NCI-H187 (cell line): ENCODE measurements at regions not wholly inside any gene's neighbourhood (a gene's known extent, or its start where the extent isn't known, plus 50 kb on each side); places are given as distances from the start of the nearest gene placed in this dataset.

Experiments
- DNase-seq, 2 experiments: peaks; one replicate each; lab custom pipeline; 2025; lab: John Stamatoyannopoulos, UW

DNA sequence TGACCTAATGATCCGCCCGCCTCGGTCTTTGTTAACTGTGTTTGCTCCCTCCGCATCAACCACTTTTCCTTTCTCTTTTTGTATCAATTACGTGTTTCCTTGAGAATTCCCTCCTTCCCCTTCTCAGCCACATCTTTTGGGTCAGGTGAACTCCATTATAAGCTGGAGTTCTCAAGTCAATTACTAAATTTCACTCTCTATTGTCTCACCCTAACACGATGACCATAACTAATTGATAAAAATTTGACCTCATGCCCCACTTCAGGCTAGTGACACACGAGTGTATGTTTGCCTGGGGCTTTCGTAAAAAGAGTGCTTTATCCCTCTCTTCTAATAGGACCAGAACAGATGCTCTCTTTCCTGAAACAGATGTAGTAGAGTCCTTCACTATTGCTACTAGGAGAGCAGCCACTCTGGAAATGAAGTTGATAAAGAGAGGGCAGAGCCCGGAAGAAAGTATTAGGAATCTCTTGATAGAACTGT is 403.6 kb upstream of the ANXA10 start:
- no peak for DNase-seq

DNA sequence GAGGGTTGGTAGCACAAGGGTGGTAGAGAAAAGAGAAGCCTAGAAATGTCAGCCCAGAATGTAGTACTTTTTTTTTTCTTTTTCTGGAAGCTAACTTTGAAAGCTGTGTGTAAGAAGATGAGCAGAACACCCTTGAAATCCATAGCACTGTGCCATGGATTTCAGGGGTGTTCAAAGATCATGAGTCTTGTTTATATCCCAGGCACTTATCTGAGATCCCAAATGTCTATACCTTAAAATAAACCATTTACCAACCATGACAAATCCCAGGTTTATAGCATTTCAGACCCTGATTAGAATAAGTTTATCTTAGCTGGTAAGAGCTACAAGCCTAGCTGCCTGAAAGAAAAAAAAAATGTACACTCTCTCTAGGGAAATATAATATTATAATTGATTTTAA is 389.9 kb upstream of the ANXA10 start:
- DNase-seq, result no peak

DNA sequence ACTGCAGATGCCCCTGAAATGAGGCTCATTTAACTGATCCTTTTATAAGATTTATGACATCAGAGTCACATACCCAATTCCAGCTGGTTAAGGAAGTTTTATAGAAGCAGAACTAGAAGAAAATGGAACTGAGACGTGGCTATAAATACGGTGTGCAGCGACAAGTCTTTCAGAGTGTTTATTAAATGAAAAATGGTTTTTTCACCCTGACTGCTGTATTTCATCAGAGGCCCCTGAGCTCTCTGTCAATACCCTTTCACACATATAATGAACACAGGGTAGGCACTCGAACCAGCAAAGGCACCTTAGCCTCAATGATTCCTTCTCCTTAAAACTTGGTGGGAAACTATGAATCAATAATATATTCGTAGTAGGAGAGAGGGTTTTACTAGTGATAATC is 380.8 kb upstream of the ANXA10 start:
- DNase-seq, result no peak

DNA sequence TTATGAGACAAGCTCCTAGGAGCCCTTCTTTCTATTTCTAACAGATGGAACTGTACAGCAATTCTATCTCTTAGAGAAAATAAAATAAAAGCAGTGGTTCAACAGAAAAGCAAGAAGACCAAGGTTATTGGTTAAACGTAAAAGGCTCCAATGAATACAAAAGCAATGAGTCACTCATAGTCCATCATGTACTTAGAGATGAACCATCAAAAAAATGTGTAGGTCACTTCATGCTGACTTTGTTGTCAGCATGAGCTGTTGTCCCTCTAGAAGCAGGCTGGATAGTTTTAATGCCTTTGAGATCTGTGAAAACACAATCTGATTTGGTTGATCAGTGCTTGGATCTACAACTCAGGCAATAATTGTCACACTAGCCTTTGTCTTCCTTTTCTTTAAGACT is 378.6 kb upstream of the ANXA10 start:
- no peak for DNase-seq

DNA sequence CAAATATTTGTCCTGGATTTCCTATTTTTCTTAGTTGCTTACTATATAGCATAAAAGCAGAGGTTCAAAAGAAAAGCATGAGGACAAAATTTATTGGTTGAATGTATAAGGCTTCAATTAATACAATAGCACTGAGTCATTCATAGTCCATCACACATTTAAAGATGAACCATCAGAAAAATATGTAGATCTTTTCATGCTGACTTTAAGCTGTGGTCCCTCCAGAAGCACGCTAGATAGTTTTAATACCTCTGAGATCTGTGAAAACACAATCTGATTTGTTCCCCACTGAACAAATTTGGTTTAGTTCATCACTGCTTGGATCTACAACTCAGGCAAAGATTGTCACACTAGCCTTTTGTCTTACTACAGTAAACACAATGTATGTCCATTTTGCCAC is 377.2 kb upstream of the ANXA10 start:
- DNase-seq, result no peak

DNA sequence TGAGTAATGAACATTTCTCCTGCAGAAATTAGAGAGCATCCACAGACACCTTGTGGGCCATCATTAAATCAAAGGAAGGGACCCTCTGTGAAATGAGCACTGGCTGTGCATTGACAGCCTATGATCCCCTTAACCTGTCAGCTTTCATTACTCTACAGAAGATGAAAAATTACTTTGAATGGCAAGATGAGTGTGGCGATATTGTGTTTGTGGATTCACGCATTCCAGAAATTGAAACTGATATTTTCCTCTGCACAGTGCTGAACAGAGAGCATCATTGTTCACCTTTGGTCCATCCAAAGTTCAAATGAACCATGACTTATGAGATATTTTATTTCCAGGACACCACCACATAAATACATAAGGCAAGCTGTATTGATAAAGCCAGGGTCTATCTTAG is 374.8 kb upstream of the ANXA10 start:
- no peak for DNase-seq

DNA sequence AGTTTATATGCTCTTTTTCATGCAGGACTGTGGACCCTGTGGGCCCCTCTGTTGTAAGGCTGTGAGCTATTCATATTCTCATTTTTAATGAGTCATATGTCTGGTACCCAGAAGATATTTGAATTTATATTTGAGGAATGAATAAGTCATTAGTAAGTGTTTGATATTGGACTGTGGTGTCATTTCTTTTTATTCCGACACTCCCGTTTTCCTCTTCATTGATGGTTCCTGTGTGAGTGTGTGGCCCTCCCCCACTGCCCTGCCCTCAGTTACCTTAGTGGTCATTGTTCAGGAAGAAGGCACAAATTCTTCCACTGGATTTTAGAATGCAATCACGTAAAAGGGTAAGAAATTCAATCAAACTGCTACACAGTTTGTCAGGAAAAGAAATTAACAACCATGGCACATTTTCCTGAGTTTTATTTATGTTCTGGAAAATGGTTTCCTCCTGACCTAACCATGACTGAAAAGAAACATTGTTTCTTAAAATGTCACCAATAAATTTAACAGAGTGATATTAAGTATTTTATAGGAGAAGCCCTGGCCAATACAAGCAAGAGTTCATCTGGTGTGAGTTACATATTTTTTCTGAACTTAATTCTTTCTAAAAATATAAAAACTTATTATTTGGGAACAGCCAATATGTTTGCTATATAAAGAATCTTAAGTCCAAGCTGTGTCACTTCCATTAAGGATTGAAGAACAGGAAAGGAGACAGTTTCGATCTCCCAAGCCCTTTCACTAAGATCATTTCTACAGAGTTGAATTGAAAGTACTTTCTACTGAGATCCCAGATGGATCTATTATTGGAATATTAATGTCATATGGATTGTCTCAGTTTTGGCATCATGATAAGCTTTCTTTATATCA is 370.5 kb upstream of the ANXA10 start:
- DNase-seq, result no peak

DNA sequence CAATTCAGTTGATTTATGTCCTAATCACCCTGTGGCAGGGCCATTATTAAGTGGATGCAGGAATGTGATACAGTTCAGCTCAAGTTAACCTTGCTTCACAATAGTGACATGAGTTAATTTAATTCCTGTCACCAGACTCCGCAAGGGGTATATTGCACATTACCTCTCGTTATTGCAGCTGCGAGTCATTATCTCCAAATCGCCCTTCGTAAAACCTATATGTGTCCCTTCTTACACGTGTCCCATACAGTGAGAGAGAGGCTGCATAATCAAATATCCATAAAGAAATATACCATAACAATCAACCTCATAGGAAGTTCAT is 369.9 kb upstream of the ANXA10 start:
- DNase-seq, result no peak

DNA sequence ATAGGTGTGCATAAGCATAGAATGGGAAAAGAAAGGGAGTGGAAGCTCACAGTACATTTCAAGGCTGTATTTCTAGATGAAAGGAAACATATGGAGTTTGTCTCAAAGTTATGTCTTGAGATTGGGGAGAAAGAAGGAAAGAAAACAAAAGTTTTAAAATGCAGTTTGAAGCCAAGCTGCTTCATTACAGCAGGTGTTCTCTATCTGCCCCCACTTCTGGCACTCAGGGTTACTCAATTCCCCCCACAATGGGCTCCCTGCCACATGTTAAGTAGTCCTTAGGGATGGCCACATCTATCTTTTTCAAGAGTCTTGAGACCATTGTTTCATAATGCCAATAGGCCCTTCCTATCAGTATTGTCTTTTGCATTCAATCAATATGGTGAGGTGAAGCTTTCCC is 367.4 kb upstream of the ANXA10 start:
- DNase-seq, result no peak

DNA sequence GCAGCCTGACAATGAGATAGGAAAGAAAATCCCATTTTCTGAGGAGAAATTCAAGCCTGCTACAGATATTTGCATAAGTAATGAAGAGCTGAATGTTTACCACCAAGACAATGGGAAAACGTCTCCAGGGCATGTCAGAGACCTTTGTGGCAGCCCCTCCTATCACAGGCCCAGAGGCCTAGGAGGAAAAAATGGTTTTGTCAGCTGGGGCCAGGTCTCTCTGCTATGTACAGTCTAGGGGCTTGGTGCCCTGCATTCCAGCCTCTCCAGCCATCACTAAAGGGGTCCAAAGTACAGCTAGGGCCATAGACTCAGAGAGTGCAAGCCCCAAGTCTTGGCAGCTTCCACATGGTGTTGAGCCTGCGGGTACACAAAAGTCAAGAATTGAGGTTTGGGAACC is 361.6 kb upstream of the ANXA10 start:
- DNase-seq, result no peak

DNA sequence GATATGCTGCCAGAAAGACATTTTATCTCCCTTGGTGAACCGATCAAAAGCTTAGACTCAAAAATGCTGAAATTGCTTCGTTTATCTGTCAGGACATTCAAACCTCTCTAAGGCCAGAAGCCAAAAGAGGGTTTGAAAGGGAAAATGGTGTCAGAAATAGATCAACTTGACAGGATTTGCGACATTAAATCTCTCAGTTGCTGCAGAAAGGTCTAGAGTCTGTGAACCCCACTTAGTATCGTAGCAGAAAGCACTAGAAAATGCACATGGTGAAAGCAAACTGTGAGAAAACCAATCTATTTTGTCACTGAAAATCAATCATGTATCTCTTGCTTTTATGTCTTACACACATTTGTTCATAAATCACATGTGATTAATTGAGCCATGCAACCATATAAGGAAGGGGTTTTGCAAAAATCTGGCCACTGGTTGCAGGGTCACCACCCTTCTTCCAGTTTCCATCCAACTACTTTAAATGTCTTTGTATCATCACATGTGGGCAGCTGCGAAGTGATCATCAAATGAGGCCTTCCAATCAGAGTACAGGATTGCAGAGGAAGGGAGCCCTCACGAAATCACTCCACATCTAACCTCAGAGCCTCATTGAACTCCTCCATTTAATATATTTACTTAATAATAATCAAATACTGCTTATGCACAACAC is 347.2 kb upstream of the ANXA10 start:
- DNase-seq, result no peak

DNA sequence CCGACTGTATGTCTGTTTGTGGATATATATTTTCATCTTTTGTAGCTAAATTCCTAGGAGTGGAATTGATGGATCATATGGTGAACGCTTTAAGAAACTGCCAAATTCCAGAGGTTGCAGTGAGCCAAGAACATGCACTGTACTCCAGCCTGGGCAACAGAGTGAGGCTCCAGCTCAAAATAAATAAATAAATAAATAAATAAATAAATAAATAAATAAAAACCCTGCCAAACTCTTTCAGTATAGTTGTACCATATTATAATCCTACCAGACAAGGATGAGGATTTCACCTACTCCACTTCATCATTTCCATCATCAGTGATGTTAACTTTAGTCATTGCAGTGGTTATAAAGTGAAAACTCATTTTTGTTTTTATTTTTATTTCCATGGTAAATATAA is 325.1 kb upstream of the ANXA10 start:
- no peak for DNase-seq

DNA sequence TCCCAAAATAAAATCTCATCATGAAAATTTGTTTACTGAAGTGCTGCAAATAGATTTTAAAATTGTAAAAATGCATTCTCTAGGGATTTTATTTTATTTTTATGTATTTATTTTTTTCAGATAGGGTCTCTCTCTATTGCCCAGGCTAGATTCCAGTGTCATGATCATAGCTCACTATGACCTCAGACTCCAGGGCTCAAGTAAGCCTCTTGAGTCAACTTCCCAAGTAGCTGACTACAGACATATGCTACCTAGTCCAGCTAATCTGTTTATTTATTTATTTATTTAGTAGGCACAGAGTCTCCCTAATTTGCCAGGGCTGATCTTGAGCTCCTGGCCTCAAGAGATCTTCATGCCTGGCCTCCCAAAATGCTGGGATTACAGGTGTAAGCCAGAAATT is 317.7 kb upstream of the ANXA10 start:
- no peak for DNase-seq

DNA sequence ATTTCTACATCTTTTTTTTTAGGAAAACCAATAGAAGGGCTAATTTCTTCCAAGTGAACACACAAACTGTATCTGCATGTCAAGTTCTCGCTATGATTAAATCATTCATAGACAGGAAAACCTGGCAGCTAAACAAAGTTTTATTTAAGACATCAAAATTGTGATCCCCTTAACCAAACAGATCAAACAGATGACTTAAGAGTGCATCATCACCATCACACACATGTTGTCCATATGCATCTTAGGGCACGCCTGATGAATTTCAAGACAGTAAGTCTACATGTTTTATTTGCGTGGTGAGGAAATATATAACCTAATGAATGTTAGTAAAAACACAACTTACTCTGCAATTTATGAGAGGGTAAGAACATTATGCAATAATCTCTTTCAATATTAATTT is 317.0 kb upstream of the ANXA10 start:
- DNase-seq, result no peak

DNA sequence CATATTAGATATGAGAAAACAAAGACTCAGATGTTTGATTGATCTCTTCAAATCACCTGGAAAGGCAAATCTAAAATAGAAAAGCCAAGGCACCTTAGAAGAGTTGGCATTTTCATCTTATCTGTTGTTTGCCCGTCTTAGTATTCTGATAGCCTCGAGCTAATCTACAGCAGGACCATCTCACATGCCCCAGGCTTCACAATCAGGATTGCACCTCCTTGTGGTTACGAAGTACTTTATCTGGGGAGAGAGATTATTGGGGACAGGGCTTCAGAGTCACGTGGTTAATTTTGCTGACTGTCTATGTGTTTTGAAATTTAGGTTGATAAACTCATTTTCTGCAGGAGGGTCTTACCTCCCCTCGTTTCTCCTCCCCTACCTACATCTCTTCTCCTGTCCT is 313.1 kb upstream of the ANXA10 start:
- no peak for DNase-seq

DNA sequence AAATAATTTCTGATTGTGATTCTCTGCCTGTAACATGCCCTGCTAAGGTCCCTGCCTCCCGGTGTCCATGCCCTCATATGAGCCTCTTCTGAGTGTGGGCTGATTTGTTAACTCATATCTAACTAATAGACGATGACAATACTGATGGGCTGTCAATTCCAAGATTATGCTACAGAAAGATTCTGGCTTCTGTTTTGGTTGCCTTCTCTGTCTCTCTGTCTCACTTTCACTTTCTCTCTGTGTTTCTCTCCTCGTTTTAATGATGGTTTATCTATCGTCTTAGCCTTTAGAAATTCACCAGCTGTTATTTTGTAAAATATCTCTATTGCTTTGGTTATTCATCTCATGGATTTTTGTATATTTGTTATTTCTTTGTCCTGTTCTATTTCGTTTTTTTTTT is 312.5 kb upstream of the ANXA10 start:
- no peak for DNase-seq

DNA sequence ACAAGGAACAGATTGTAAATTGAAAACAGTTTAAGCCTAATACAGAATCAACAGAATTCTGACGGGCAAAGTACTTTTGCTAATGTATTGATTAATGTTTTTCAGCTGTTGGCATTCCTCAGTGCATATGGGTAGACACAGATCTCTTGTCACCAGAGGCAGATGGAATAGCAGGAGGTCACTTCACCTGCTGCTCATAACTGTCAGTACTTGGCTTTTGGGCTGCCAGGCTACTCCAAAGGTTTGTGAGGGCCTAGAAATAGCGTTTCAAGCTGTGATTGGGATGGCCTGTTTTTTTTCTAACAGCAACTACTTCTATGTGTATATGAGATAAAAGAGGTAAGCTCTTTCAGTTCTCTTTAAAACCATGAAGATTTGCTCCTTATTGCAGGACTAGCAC is 307.5 kb upstream of the ANXA10 start:
- DNase-seq, result no peak

DNA sequence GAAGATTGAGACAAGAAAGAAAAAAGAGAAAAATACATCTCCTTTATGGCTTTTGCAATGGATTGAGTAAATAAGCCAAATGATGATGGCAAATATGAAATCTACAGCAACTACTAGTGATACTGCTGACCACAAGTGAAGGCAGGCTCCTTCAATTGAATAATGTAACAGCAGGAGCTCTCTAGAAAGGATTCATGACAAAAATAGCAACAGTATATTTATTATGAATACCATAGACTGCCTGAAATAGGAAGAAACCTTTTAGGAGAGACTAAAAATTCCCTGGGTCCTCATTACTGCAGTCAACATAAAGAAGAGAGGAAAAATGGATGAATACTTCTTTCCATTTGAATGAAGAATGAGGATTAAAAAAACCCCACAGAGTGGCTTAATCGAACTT is 306.8 kb upstream of the ANXA10 start:
- DNase-seq, result no peak

DNA sequence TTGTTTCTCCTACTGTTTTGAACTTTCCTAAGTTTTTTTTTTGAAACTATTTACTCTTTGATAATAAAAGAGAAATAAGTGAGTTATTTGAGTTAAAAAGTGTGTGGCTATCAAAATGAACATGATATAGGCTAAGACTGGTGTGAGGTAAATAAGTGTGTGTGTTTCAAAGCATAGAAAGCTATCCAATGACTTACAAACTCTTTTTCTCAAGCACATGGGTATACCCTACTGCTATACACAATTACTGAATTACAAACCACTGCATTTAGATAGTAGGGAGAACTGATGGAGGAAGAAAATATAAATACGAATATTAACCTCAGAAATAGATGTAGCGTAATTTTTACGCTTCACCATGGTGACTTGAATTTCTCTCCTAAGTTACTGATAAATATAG is 305.8 kb upstream of the ANXA10 start:
- DNase-seq, result no peak

DNA sequence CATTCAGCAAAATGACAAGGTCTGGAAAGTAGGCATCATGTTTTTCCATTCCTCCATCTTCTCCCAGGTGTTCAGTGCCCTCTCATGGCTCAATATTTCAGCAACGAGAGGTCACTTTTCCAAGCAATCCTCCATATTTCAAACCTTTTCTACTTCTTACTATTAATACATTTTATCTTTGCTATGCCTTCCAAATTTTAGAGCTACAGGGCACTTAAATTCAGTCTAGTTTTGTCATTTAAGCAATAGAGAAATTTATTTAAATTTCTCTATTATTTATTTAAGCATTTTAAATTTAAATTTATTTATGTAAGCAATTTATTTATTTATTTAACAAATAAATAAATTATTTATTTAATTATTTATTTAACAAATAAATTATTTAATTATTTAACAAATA is 305.1 kb upstream of the ANXA10 start:
- no peak for DNase-seq

DNA sequence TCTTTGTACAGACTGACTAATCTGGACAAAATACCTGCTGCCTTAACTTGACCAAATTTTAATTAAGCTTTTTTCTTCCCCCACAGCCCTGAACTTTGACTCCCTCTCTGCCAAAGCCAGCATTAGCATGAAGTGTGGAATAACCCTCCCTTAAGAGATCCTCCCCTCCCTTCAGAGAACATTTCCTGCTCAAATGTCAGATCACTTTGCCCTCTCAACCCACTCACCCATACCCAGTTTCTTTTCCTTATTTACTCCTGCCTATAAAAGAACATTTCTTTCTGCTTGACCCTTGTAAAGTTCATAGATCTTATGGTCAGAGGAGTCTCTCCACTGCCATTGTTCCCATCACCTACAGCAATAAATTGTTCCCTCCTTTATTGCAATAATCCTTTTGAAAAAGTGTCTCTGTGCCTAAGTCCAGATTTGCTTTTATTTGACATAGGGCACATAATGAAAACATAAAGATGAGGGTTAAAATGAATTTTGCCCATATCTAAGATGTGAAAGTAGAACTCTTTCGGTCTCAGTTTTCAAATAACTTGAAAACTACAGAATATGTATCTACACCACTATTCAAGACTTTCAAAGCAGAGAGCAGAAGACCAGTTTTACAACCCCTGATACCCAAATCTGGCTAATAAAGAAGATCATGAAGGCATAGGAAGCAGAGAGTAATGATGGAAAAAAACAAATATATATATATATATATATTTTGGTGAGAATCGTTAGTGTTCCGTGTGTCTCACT is 289.7 kb upstream of the ANXA10 start:
- no peak for DNase-seq

DNA sequence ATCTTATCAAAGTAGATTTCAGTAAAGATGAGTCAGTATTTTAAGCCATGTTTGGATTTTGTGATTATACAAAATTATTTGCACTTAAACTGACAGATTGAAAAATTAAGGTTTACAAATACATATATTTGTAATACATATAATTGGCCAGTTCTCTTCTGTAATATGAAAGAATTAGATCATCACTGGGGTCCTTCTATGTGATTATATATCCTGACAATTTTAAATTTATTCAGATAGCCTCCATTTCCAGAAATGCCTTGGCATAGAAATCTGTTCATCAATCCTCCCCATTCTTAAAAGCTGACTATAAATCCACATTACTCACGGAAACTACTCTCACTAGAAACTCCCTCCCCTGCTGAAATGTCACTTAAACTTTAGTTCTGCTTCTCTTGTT is 280.4 kb upstream of the ANXA10 start:
- no peak for DNase-seq

DNA sequence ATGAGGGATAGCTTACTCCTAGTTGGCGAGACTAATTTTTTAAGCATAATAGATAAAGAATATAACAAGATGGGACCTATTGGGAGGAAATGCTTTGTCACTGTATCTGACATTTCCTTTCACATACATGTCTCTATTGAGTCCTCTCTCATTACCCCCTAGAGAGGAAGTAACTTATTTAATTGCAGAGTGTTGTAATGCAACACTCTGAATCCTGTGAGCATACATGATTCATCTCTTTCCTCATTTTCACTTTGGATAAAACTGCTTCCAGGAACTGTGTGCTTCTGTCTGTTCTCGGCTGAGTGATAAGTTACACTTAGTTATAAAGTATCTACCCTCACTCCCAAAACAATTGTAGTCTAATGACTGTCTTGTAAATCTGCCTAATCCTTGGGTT is 266.1 kb upstream of the ANXA10 start:
- no peak for DNase-seq
